Retina (tissue), 1 donor: ENCODE measurements at regions not wholly inside any gene's neighbourhood (a gene's known extent, or its start where the extent isn't known, plus 50 kb on each side); places are given as distances from the start of the nearest gene placed in this dataset.
A peak's percentile ranks its signal among the peaks of the same experiment; 100 is the strongest.
"Not testable (repeated sequence)": the region's sequence is repeated elsewhere in the genome, so short reads cannot be mapped to it uniquely, and the experiment has no call there.

Experiments used
- DNase-seq: peaks from one replicate; pipeline ENCODE4 v3.0.0-alpha.2; 2016

- no peak for DNase-seq
These were observed 190.1 kb upstream of the CDH4 start for GRCh38 chr20:61061981-61062380.

GRCh38 chr20:61065853-61066252, 186.2 kb upstream of the CDH4 start:
- no peak for DNase-seq

- no peak for DNase-seq
These were observed 185.5 kb upstream of the CDH4 start for GRCh38 chr20:61066526-61066925.

GRCh38 chr20:61067221-61067620, 184.8 kb upstream of the CDH4 start:
- DNase-seq = no peak

GRCh38 chr20:61072398-61072797, 179.7 kb upstream of the CDH4 start:
- DNase-seq = peak; percentile 23

GRCh38 chr20:61073376-61073775, 178.7 kb upstream of the CDH4 start:
- no peak for DNase-seq

GRCh38 chr20:61082720-61083119, 169.3 kb upstream of the CDH4 start:
- no peak for DNase-seq

- DNase-seq = no peak
These were observed 168.6 kb upstream of the CDH4 start for GRCh38 chr20:61083431-61083830.

GRCh38 chr20:61086031-61086430, 166.0 kb upstream of the CDH4 start:
- DNase-seq = no peak

GRCh38 chr20:61090541-61090940, 161.5 kb upstream of the CDH4 start:
- DNase-seq = no peak

- no peak for DNase-seq
These were observed 159.8 kb upstream of the CDH4 start for GRCh38 chr20:61092251-61092650.

- no peak for DNase-seq
These were observed 157.5 kb upstream of the CDH4 start for GRCh38 chr20:61094581-61094980.

GRCh38 chr20:61096463-61096862, 155.6 kb upstream of the CDH4 start:
- DNase-seq = no peak

GRCh38 chr20:61099806-61100205, 152.3 kb upstream of the CDH4 start:
- DNase-seq = peak; percentile 44

- no peak for DNase-seq
These were observed 151.6 kb upstream of the CDH4 start for GRCh38 chr20:61100489-61100888.

- DNase-seq = not testable (repeated sequence)
These were observed 150.7 kb upstream of the CDH4 start for GRCh38 chr20:61101321-61101720.

- no peak for DNase-seq
These were observed 147.8 kb upstream of the CDH4 start for GRCh38 chr20:61104232-61104631.

GRCh38 chr20:61105395-61105794, 146.7 kb upstream of the CDH4 start:
- no peak for DNase-seq

GRCh38 chr20:61106438-61106837, 145.6 kb upstream of the CDH4 start:
- no peak for DNase-seq

GRCh38 chr20:61109221-61109805, 142.7 kb upstream of the CDH4 start:
- DNase-seq = no peak

GRCh38 chr20:61112515-61112914, 139.5 kb upstream of the CDH4 start:
- no peak for DNase-seq

- no peak for DNase-seq
These were observed 138.3 kb upstream of the CDH4 start for GRCh38 chr20:61113731-61114130.

- no peak for DNase-seq
These were observed 137.4 kb upstream of the CDH4 start for GRCh38 chr20:61114493-61115175.

- peak; percentile 33 for DNase-seq
These were observed 136.5 kb upstream of the CDH4 start for GRCh38 chr20:61115364-61116065.
